DND-41 (cell line): ENCODE measurements at regions not wholly inside any gene's neighbourhood (a gene's known extent, or its start where the extent isn't known, plus 50 kb on each side); places are given as distances from the start of the nearest gene placed in this dataset.

Source experiments
- EZH2 ChIP-seq: IDR thresholded peaks from 3 replicates; pipeline ENCODE4 v1.6.1; 2012; ENCODE audit warnings: borderline replicate concordance, low read depth, mild to moderate bottlenecking, moderate library complexity, low read length, inconsistent platforms; ENCODE audit not compliant: severe bottlenecking
- TF ChIP-seq, protein P1 (sequence below): IDR thresholded peaks from 2 replicates; pipeline ENCODE4 v1.5.1; 2012; ENCODE audit warnings: borderline replicate concordance, low read length, moderate library complexity, mild to moderate bottlenecking; ENCODE audit not compliant: poor library complexity, severe bottlenecking; ENCODE audit errors: extremely low read depth

DNA sequence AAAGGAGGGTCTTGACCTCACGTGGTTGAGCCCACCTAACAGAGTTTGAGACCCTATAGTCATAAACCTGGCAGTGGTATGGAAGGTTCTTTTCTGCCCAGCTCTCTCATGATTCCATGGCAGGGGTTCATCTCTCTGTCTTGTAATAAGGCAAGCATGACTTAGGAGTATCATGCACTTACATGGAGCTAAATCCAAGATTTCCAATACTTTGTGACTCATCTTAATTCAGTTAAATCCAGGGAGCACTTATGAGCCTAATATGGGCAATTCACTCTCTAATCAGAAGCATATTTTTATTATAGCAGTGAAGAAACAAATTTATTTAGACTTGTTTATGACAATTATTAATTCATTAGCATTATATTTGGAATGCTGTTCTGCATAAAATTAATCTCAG lies 131.8 kb upstream of the CPSF6 start:
- TF ChIP-seq, protein P1, sequence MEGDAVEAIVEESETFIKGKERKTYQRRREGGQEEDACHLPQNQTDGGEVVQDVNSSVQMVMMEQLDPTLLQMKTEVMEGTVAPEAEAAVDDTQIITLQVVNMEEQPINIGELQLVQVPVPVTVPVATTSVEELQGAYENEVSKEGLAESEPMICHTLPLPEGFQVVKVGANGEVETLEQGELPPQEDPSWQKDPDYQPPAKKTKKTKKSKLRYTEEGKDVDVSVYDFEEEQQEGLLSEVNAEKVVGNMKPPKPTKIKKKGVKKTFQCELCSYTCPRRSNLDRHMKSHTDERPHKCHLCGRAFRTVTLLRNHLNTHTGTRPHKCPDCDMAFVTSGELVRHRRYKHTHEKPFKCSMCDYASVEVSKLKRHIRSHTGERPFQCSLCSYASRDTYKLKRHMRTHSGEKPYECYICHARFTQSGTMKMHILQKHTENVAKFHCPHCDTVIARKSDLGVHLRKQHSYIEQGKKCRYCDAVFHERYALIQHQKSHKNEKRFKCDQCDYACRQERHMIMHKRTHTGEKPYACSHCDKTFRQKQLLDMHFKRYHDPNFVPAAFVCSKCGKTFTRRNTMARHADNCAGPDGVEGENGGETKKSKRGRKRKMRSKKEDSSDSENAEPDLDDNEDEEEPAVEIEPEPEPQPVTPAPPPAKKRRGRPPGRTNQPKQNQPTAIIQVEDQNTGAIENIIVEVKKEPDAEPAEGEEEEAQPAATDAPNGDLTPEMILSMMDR, result no peak
- no peak for TF ChIP-seq EZH2
